K562 (cell line): ENCODE measurements at regions not wholly inside any gene's neighbourhood (a gene's known extent, or its start where the extent isn't known, plus 50 kb on each side); places are given as distances from the start of the nearest gene placed in this dataset.
"Not testable (repeated sequence)": the region's sequence is repeated elsewhere in the genome, so short reads cannot be mapped to it uniquely, and the experiment has no call there.

Source experiments
- CEBPB ChIP-seq: fragments of 450-650 bp; IDR thresholded peaks from 2 replicates; pipeline ENCODE4 v1.6.1; 2016; ENCODE audit warnings: missing genetic modification characterization, missing compliant biosample characterization
- MAZ ChIP-seq, 2 experiments: fragments of 450-650 bp in 1 of 2; sonication (generic) in 1 of 2; formaldehyde crosslinking; IDR thresholded peaks in 1 of 2; conservative IDR thresholded peaks in 1 of 2; 2 replicates each; pipeline versions ENCODE4 v1.4.0 to v1.5.0; 2020; ENCODE audit warnings: mild to moderate bottlenecking in 1 of 2, missing genetic modification reagents in 1 of 2
- ZNF707 ChIP-seq: fragments of 250-450 bp; sonication (Bioruptor Pico); conservative IDR thresholded peaks from 2 replicates; pipeline ENCODE4 v1.8.0; 2022; ENCODE audit warnings: inconsistent platforms, mild to moderate bottlenecking, moderate library complexity
- TF ChIP-seq, protein P1 (sequence below): fragments of 450-650 bp; IDR thresholded peaks from 2 replicates; pipeline ENCODE4 v1.6.1; 2017; ENCODE audit warnings: mild to moderate bottlenecking, moderate library complexity
- TF ChIP-seq, protein P2 (sequence below), 3 experiments: IDR thresholded peaks in 2 of 3; conservative IDR thresholded peaks in 1 of 3; 2 replicates each; pipeline ENCODE4 v1.5.1; 2011 to 2012; ENCODE audit warnings: low read length in 3 of 3, mild to moderate bottlenecking in 3 of 3, control low read depth in 2 of 3, improper control_type of control experiment in 1 of 3, inconsistent platforms in 1 of 3, low read depth in 1 of 3, mixed read lengths in 1 of 3, moderate library complexity in 1 of 3; ENCODE audit not compliant: insufficient read depth in 2 of 3

DNA sequence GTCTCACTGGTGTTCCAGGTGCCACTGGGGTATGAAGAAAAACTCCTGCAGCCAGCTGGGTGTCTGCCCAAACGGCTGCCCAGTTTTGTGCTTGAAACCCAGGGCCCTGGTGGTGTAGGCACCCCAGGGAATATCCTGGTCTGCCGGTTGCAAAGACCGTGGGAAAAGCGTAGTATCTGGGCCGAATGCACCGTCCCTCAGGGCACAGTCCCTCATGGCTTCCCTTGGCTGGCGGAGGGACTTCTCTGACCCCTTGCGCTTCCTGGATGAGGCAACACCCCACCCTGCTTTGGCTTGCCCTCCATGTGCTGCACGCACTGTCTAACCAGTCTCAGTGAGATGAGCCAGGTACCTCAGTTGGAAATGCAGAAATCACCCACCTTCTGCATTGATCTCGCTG lies 587.1 kb upstream of the ZFP42 start:
- TF ChIP-seq, protein P1, sequence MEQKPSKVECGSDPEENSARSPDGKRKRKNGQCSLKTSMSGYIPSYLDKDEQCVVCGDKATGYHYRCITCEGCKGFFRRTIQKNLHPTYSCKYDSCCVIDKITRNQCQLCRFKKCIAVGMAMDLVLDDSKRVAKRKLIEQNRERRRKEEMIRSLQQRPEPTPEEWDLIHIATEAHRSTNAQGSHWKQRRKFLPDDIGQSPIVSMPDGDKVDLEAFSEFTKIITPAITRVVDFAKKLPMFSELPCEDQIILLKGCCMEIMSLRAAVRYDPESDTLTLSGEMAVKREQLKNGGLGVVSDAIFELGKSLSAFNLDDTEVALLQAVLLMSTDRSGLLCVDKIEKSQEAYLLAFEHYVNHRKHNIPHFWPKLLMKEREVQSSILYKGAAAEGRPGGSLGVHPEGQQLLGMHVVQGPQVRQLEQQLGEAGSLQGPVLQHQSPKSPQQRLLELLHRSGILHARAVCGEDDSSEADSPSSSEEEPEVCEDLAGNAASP: not testable (repeated sequence)
- TF ChIP-seq, protein P2, sequence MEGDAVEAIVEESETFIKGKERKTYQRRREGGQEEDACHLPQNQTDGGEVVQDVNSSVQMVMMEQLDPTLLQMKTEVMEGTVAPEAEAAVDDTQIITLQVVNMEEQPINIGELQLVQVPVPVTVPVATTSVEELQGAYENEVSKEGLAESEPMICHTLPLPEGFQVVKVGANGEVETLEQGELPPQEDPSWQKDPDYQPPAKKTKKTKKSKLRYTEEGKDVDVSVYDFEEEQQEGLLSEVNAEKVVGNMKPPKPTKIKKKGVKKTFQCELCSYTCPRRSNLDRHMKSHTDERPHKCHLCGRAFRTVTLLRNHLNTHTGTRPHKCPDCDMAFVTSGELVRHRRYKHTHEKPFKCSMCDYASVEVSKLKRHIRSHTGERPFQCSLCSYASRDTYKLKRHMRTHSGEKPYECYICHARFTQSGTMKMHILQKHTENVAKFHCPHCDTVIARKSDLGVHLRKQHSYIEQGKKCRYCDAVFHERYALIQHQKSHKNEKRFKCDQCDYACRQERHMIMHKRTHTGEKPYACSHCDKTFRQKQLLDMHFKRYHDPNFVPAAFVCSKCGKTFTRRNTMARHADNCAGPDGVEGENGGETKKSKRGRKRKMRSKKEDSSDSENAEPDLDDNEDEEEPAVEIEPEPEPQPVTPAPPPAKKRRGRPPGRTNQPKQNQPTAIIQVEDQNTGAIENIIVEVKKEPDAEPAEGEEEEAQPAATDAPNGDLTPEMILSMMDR (IDR thresholded peaks at IDR 0.05 in 2 of 3, conservative IDR thresholded peaks at IDR 0.05 in 1 of 3; ENCODE audit: insufficient read depth in 2 of 3, low read depth in 1 of 3, low read length in 3 of 3): not testable (repeated sequence)
- not testable (repeated sequence) for TF ChIP-seq CEBPB (tag); MAZ (CRISPR knock-in tag; conservative IDR thresholded peaks at IDR 0.05 in 1 of 2, IDR thresholded peaks at IDR 0.05 in 1 of 2); ZNF707 (CRISPR knock-in tag)
